Activated CD8-positive, alpha-beta T cell treated with anti-CD3 and anti-CD28 coated beads, Interleukin-2, amount 10 ng/mL, durations not matched to agents 7 days and 5 days (primary cell): ENCODE measurements at regions not wholly inside any gene's neighbourhood (a gene's known extent, or its start where the extent isn't known, plus 50 kb on each side); places are given as distances from the start of the nearest gene placed in this dataset.

Source experiments
- ATAC-seq: fragments of 150-1000 bp; cut with Tn5 transposase; one replicate; pipeline ENCODE4 v1.10.0; 2021; ENCODE audit warnings: moderate library complexity
- CTCF ChIA-PET: fragments of 350-600 bp; sonication (Branson Sonifier 250); formaldehyde crosslinking; loops from one replicate; lab custom pipeline; 2021; ENCODE audit warnings: antibody characterized with exemption; lab: Charles Lee
- POLR2A ChIA-PET: fragments of 350-600 bp; sonication (Branson Sonifier 250); formaldehyde crosslinking; loops from one replicate; lab custom pipeline; 2021; ENCODE audit warnings: antibody characterized with exemption; lab: Charles Lee
- DNase-seq: peaks from one replicate; pipeline ENCODE4 v3.0.0-alpha.2; 2020
- H3K27ac Mint-ChIP-seq: one replicate; pipeline ENCODE4 v1.8.0; 2021; ENCODE audit warnings: mild to moderate bottlenecking, mixed read lengths
- H3K27me3 Mint-ChIP-seq: one replicate; pipeline ENCODE4 v1.8.0; 2021; ENCODE audit warnings: low read depth, mixed read lengths
- H3K36me3 Mint-ChIP-seq: one replicate; pipeline ENCODE4 v1.8.0; 2021; ENCODE audit warnings: low read depth, mixed read lengths
- H3K4me1 Mint-ChIP-seq: one replicate; pipeline ENCODE4 v1.8.0; 2021; ENCODE audit warnings: low read depth, mixed read lengths
- H3K4me3 Mint-ChIP-seq: one replicate; pipeline ENCODE4 v1.8.0; 2021; ENCODE audit warnings: mild to moderate bottlenecking, mixed read lengths
- H3K9me3 Mint-ChIP-seq: one replicate; pipeline ENCODE4 v1.8.0; 2022; ENCODE audit warnings: mixed read lengths; ENCODE audit not compliant: insufficient read depth

DNA sequence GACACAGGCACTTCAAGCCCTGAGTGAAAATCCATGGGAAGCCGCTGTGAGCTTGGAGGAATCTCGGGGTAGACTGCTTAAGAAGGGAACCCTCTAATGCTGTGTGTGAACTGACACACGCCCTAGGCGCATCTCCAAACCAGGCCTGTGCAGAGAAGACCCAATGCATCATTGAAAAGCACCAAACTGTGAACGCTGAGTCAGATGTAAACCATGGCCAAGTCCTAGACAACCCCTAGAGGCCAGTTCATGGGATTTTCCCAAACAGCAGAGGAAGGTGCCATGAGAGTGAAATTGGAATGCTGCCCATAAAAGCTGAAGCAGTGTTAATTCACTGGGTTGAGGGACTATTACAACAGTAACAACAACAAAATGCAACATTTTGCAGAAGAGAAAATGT is 296.5 kb downstream of the SMOC2 start:
- CTCF ChIA-PET: no interaction called here
- DNase-seq (no peak), ATAC-seq (no peak)
- POLR2A ChIA-PET: no interaction called here
- Mint-ChIP-seq H3K4me1 (no peaks in the 10 kb centered on the region), H3K27me3 (no peaks in the 10 kb centered on the region), H3K36me3 (no peaks in the 10 kb centered on the region), H3K4me3 (no peak overlapping the region), H3K9me3 (peaks cover 11% of the 10 kb centered on the region), H3K27ac (no peak overlapping the region)

DNA sequence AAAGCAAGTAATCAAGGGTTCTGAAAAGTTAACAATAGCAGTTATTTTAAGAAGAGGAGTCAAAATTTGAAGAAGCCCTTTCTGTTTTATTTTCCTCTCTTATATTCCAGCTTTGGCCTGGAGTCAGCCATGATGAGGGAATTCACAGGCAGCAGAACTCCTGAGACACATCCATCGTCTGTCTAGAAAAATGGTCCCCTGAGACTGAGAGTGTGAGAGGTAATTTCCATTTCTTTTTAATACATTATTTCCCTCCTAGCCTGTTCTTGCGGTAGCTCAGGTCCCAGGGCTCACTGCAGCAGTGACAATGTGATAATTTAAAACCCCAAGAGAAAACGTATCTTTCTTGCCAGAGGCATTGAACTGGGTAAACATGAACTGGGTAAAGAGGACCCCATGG is 296.0 kb downstream of the SMOC2 start:
- POLR2A ChIA-PET: no interaction called here
- Mint-ChIP-seq H3K4me3 (no peak overlapping the region), H3K27ac (no peak overlapping the region), H3K4me1 (no peaks in the 10 kb centered on the region), H3K9me3 (peaks cover 11% of the 10 kb centered on the region), H3K36me3 (no peaks in the 10 kb centered on the region), H3K27me3 (no peaks in the 10 kb centered on the region)
- ATAC-seq (no peak), DNase-seq (no peak)
- CTCF ChIA-PET: no interaction called here

DNA sequence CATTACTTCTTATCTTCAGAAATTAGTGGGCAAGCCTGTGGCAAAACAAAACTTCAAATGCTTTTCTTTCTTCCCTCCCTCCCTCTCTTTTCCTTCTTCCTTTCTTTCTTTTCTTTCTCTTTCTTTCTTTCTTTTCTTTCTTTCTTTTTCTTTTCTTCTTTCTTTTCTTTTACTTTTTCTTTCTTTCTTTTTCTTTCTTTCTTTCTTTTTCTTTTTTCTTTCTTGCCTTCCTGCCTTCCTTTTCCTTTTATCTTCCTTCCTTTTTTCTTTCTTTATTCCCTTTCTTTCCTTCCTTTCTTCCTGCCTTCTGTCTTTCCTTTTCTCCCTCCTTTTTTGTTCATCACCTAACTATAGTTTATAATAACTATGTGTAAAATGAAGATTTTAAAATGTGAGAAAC is 295.1 kb downstream of the SMOC2 start:
- no peaks in the 10 kb centered on the region for H3K36me3 Mint-ChIP-seq
- CTCF ChIA-PET: no interaction called here
- no peaks in the 10 kb centered on the region for H3K4me1 Mint-ChIP-seq
- no peak overlapping the region for H3K4me3 Mint-ChIP-seq
- ATAC-seq (no peak), DNase-seq (no peak)
- no peaks in the 10 kb centered on the region for H3K27me3 Mint-ChIP-seq
- POLR2A ChIA-PET: no interaction called here
- peaks cover 8% of the 10 kb centered on the region for H3K9me3 Mint-ChIP-seq
- H3K27ac Mint-ChIP-seq: no peak overlapping the region

DNA sequence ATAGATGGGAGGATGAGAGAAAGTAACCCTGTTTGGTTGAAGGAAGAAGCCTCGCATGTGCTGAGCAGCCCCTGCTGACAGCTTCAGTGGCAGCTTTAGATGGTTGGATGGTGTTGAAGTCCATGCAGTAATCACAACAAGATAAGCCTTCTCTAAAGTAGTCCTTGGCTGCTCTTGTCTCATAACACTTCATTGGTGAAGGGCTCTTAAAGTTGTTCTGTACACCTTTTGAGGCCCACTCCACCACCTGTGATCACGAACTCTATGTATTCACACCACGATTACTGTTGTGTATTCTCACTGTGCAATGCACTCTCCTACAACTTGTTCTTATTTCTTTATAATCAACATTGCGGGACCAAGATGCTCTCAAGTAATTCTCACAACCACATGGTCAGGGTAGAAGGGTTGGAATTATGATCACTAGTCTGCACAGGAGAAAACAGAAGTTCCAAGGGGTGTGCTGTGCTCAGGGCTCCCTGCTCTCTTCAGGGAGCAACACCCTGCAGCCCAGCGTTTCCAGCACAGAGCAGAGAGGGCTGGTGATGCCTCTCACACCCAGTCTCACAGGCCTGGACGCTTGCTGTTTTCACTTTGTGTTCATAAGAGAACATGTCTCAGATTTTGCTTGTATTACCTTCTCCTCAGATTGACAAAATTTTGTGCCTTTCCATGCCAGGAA is 294.4 kb downstream of the SMOC2 start:
- H3K27ac Mint-ChIP-seq: no peak overlapping the region
- no peak for ATAC-seq
- CTCF ChIA-PET: no interaction called here
- H3K4me3 Mint-ChIP-seq: no peak overlapping the region
- H3K27me3 Mint-ChIP-seq: no peaks in the 10 kb centered on the region
- peaks cover 6% of the 10 kb centered on the region for H3K9me3 Mint-ChIP-seq
- no peaks in the 10 kb centered on the region for H3K36me3 Mint-ChIP-seq
- no peaks in the 10 kb centered on the region for H3K4me1 Mint-ChIP-seq
- POLR2A ChIA-PET: no interaction called here
- no peak for DNase-seq

DNA sequence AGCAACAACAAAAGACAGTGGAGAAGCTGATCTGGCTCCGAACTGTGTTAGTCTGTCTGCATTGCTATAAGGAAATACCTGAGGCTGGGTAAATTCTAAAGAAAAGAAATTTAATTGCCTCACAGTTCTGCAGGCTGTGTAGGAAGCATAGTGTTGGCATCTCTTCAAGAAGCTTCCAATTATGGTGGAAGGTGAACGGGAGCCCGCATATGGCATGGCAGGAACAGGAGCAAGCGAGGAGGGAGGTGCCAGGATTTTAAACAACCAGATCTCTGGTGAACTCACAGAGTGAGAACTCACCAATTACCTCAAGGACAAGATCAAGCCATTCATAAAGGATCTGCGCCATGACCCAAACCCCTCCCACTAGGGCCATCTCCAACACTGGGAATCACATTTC is 293.5 kb downstream of the SMOC2 start:
- ChIA-PET CTCF (no interaction called here), POLR2A (no interaction called here)
- H3K27me3 Mint-ChIP-seq: no peaks in the 10 kb centered on the region
- peaks cover 6% of the 10 kb centered on the region for H3K9me3 Mint-ChIP-seq
- ATAC-seq (no peak), DNase-seq (no peak)
- H3K36me3 Mint-ChIP-seq: no peaks in the 10 kb centered on the region
- H3K4me3 Mint-ChIP-seq: no peak overlapping the region
- H3K27ac Mint-ChIP-seq: no peak overlapping the region
- no peaks in the 10 kb centered on the region for H3K4me1 Mint-ChIP-seq

DNA sequence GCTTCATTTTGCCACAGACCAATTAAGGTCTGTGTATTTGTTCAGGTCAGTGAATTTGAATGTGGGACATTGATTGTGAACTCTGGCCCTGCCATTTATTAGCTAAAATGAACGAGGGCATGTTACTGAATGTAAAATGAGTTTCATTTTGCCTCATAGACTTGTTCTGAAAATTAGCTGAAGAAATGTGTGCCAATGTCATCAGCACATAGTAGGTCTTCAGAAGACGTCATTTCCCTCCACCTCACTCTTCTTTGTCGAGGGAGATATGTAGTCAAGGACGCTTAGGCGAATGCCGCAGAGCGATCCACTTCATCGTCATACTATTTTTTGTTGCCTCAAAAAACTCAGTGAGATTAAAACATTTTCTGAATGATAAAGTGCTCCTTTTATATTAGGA is 291.7 kb downstream of the SMOC2 start:
- ATAC-seq (no peak), DNase-seq (no peak)
- Mint-ChIP-seq H3K27me3 (no peaks in the 10 kb centered on the region), H3K36me3 (no peaks in the 10 kb centered on the region), H3K4me3 (no peak overlapping the region), H3K4me1 (no peaks in the 10 kb centered on the region), H3K27ac (no peak overlapping the region), H3K9me3 (no peaks in the 10 kb centered on the region)
- ChIA-PET POLR2A (no interaction called here), CTCF (no interaction called here)

- H3K27ac Mint-ChIP-seq: no peak overlapping the region
- H3K4me3 Mint-ChIP-seq: no peak overlapping the region
- CTCF ChIA-PET: no interaction called here
- H3K9me3 Mint-ChIP-seq: no peaks in the 10 kb centered on the region
- H3K36me3 Mint-ChIP-seq: no peaks in the 10 kb centered on the region
- H3K27me3 Mint-ChIP-seq: no peaks in the 10 kb centered on the region
- POLR2A ChIA-PET: no interaction called here
- DNase-seq (no peak), ATAC-seq (no peak)
- H3K4me1 Mint-ChIP-seq: no peaks in the 10 kb centered on the region
Measured at GRCh38 chr6:168730931-168731716, 290.1 kb downstream of the SMOC2 start.

DNA sequence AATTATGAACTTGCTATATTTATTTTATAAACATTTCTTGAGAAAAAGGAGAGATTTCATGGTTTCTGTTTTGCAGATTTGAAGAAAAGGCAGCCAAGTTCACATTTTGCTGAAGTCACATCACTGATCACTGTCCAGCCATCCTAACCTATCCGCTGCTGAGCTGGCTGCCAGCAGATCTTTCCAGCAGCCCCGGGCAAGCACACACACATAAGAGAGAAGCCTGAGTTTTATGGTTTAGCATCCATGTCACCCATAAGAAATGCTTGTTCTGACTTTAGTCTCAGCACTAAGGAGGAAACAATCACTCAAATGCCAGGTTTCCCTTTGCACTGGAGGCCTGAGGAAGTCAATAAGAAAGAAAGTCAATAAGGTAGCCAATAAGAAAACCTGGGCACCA is 287.1 kb downstream of the SMOC2 start:
- no peak for ATAC-seq
- Mint-ChIP-seq H3K4me1 (no peaks in the 10 kb centered on the region), H3K27me3 (no peaks in the 10 kb centered on the region), H3K27ac (no peak overlapping the region), H3K36me3 (no peaks in the 10 kb centered on the region), H3K4me3 (no peak overlapping the region), H3K9me3 (no peaks in the 10 kb centered on the region)
- DNase-seq: no peak
- CTCF ChIA-PET: no interaction called here
- POLR2A ChIA-PET: no interaction called here

DNA sequence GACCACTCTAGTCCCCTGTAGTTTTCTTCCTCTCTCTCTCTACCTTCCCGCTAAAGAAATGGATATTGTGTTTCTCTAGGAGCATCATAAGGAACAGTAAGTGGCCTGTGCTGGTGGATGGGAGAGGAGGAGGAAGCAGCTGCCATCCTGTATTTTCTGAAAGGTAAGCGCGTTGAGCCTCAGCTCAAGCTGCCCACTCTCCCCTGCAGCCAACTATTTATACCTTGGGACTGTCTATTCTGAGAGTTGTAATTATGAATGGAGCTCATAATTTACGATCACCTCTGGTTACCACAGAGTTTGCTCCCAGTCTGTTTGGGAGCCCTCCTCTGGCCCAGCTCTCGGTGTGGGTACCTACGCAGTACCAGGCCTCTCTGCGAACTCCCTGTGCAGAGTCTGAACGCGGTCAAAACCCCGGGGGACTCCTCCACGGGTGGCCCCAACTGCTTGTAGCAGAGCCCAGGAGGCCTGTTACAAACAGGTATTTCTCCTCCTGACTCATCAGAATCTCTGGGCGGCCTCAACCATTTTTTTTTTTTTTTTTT is 285.4 kb downstream of the SMOC2 start:
- CTCF ChIA-PET: no interaction called here

DNA sequence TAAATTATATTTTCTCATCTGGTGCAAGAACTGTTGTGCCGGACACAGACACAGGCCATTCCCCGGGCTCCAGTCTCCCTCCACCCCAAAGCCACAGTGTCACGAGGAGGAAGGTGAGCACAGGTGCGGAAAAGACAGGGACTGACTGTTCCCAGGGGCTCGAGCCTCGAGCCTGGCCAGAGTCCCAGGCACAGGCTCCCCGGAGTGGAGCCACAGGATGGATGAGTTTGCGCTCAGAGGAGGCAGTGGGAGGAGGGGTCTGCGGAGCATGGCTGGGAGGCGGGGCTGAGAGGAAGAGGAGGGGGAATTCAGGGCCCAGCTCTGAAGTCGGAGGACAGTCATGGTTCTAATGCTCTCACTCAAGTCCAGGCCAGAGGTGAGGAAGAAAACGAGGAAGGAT is 284.8 kb downstream of the SMOC2 start:
- Mint-ChIP-seq H3K9me3 (no peaks in the 10 kb centered on the region), H3K27me3 (no peaks in the 10 kb centered on the region), H3K4me3 (no peak overlapping the region), H3K4me1 (no peaks in the 10 kb centered on the region), H3K36me3 (no peaks in the 10 kb centered on the region), H3K27ac (no peak overlapping the region)
- ChIA-PET POLR2A (no interaction called here), CTCF (no interaction called here)
- DNase-seq (no peak), ATAC-seq (no peak)

More for the DNA sequence above, 285.4 kb downstream of the SMOC2 start:
- POLR2A ChIA-PET: no interaction called here
- no peaks in the 10 kb centered on the region for H3K27me3 Mint-ChIP-seq
- H3K27ac Mint-ChIP-seq: no peak overlapping the region
- no peaks in the 10 kb centered on the region for H3K4me1 Mint-ChIP-seq
- no peaks in the 10 kb centered on the region for H3K9me3 Mint-ChIP-seq
- no peak overlapping the region for H3K4me3 Mint-ChIP-seq
- ATAC-seq: no peak
- H3K36me3 Mint-ChIP-seq: no peaks in the 10 kb centered on the region
- no peak for DNase-seq

- Mint-ChIP-seq H3K9me3 (no peaks in the 10 kb centered on the region), H3K4me3 (no peak overlapping the region), H3K27me3 (no peaks in the 10 kb centered on the region), H3K4me1 (no peaks in the 10 kb centered on the region), H3K36me3 (no peaks in the 10 kb centered on the region), H3K27ac (no peak overlapping the region)
- ChIA-PET CTCF (no interaction called here), POLR2A (no interaction called here)
- no peak for DNase-seq
- ATAC-seq: no peak
Measured at GRCh38 chr6:168724669-168725570, 283.9 kb downstream of the SMOC2 start.

GRCh38 chr6:168724033-168724432 is 283.0 kb downstream of the SMOC2 start:
- DNase-seq: no peak
- ChIA-PET CTCF (no interaction called here), POLR2A (no interaction called here)
- no peak for ATAC-seq
- no peaks in the 10 kb centered on the region for H3K4me1 Mint-ChIP-seq
- H3K9me3 Mint-ChIP-seq: no peaks in the 10 kb centered on the region
- H3K27me3 Mint-ChIP-seq: no peaks in the 10 kb centered on the region
- H3K4me3 Mint-ChIP-seq: no peak overlapping the region
- no peaks in the 10 kb centered on the region for H3K36me3 Mint-ChIP-seq
- H3K27ac Mint-ChIP-seq: no peak overlapping the region
